Prostate gland (tissue), 2 donors: ENCODE measurements at regions not wholly inside any gene's neighbourhood (a gene's known extent, or its start where the extent isn't known, plus 50 kb on each side); places are given as distances from the start of the nearest gene placed in this dataset.

Source experiments
- DNase-seq: peaks from one replicate; pipeline ENCODE4 v3.0.0-alpha.2; 2019; ENCODE audit warnings: low spot score
- H3K27ac ChIP-seq, 2 donors: fragments of 200-600 bp; sonication (generic); 2 replicates each; pipeline ENCODE4 v1.5.1; 2017 to 2019
- H3K27me3 ChIP-seq: fragments of 200-600 bp; sonication (generic); replicated peaks from 2 replicates; pipeline ENCODE4 v1.5.1; 2019; ENCODE audit not compliant: insufficient read depth
- H3K36me3 ChIP-seq, 2 donors: fragments of 200-600 bp; sonication (generic); 1 replicate in 1 of 2; 2 replicates in 1 of 2; pipeline versions ENCODE4 v1.5.1 to v1.8.1; 2017 to 2019
- H3K4me1 ChIP-seq: fragments of 200-600 bp; sonication (generic); replicated peaks from 2 replicates; pipeline ENCODE4 v1.5.1; 2019
- H3K4me3 ChIP-seq, 2 donors: fragments of 200-600 bp; sonication (generic); 2 replicates each; pipeline ENCODE4 v1.5.1; 2017 to 2019
- H3K9me3 ChIP-seq: fragments of 200-600 bp; sonication (generic); 2 replicates; pipeline ENCODE4 v1.5.1; 2017
- POLR2A ChIP-seq: fragments of 450-650 bp; IDR thresholded peaks from one replicate; pipeline ENCODE4 v1.6.1; 2016; ENCODE audit warnings: antibody characterized with exemption, mild to moderate bottlenecking
- POLR2AphosphoS5 ChIP-seq: sonication (generic); formaldehyde crosslinking; IDR thresholded peaks from one replicate; pipeline ENCODE4 v1.6.1; 2017; ENCODE audit warnings: antibody characterized with exemption
- WGBS: methylation state at CpG from one replicate; pipeline ENCODE4 v1.1.5; 2018; 5-methylcytosine and 5-hydroxymethylcytosine counted together
- intact Hi-C: fragments of 100-400 bp; cut with DNase I; formaldehyde crosslinking; loops from one replicate; pipeline ENCODE4 v1.14.2; 2022
- TF ChIP-seq, protein P1 (sequence below), 4 experiments: fragments of 200-600 bp in 2 of 4; fragments of 450-650 bp in 2 of 4; sonication (generic) in 2 of 4; IDR thresholded peaks; 1 replicate in 3 of 4; 2 replicates in 1 of 4; pipeline ENCODE4 v1.5.1; 2016 to 2019; ENCODE audit warnings: antibody characterized with exemption in 4 of 4, mild to moderate bottlenecking in 2 of 4, moderate library complexity in 2 of 4

DNA sequence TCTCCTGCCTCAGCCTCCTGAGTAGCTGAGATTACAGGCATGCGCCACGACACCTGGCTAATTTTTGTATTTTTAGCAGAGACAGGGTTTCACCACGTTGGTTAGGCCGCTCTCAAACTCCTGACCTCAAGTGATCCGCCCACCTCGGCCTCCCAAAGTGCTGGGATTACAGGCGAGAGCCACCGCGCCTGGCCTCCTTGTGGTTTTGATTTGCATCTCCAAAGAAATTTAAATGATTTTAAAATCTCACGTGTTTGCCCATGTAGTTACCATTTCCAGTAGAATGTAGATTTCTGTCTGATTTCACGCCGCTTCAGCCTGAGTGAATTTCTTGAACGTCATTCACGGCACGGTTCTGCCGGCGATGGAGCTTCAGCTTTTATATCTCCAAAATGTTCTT is 55.8 kb downstream of the IGF2 start:
- TF ChIP-seq, protein P1, sequence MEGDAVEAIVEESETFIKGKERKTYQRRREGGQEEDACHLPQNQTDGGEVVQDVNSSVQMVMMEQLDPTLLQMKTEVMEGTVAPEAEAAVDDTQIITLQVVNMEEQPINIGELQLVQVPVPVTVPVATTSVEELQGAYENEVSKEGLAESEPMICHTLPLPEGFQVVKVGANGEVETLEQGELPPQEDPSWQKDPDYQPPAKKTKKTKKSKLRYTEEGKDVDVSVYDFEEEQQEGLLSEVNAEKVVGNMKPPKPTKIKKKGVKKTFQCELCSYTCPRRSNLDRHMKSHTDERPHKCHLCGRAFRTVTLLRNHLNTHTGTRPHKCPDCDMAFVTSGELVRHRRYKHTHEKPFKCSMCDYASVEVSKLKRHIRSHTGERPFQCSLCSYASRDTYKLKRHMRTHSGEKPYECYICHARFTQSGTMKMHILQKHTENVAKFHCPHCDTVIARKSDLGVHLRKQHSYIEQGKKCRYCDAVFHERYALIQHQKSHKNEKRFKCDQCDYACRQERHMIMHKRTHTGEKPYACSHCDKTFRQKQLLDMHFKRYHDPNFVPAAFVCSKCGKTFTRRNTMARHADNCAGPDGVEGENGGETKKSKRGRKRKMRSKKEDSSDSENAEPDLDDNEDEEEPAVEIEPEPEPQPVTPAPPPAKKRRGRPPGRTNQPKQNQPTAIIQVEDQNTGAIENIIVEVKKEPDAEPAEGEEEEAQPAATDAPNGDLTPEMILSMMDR (IDR thresholded peaks at IDR 0.05) = no peak
- TF ChIP-seq POLR2A (no peak), POLR2AphosphoS5 (no peak)
- intact Hi-C loops = no loop called here
- WGBS = 91% methylated on average over 17 of the region's 17 CpGs
- no peak for DNase-seq
- no peak overlapping the region for H3K27ac ChIP-seq
- H3K9me3 ChIP-seq = no peaks in the 10 kb centered on the region
- H3K27me3 ChIP-seq = no peaks in the 10 kb centered on the region
- no peak overlapping the region for H3K4me3 ChIP-seq
- no peaks in the 10 kb centered on the region for H3K36me3 ChIP-seq
- no peaks in the 10 kb centered on the region for H3K4me1 ChIP-seq

DNA sequence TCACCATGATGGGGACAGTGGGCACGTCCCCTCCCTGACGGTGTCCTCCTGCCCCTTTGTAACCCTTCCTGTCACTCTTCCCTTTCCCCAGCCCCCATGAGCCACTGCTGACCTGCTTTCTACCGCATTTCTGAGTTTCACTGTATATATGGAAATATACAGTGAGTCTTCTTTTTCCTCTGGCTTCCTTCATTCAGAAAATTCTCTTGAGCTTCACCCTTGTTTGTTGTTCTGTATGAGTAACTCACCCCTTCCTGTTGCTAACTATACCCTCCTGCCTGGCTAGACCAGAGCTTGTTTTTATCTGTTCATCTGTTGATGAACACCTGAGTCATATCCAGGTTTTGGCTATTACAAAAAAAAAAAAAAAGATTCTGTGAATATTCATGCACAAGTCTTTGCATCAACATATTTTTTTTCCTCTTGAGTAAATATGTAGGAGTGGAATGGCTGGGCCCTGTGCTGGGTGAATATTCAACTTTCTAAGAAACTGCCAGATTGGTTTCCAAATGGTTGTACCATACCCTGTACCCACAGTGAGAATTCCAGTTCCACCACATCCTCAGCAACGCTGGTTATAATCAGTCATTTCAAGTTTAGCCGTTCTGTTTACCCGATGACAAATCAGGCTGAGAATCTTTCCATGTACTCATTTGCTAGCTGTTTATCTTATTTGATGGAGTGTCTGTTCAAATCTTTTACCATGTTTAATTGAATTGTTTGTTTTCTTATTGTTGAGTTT is 62.0 kb downstream of the IGF2 start:
- Histone ChIP-seq H3K9me3 (no peaks in the 10 kb centered on the region), H3K27ac (no peak overlapping the region), H3K4me3 (no peak overlapping the region), H3K27me3 (no peaks in the 10 kb centered on the region), H3K4me1 (peaks cover 6% of the 10 kb centered on the region), H3K36me3 (no peaks in the 10 kb centered on the region)
- WGBS = 43% methylated on average over 6 of the region's 6 CpGs
- TF ChIP-seq POLR2AphosphoS5 (peak; percentile 73), POLR2A (no peak)
- intact Hi-C loops = no loop called here
- no peak for DNase-seq

DNA sequence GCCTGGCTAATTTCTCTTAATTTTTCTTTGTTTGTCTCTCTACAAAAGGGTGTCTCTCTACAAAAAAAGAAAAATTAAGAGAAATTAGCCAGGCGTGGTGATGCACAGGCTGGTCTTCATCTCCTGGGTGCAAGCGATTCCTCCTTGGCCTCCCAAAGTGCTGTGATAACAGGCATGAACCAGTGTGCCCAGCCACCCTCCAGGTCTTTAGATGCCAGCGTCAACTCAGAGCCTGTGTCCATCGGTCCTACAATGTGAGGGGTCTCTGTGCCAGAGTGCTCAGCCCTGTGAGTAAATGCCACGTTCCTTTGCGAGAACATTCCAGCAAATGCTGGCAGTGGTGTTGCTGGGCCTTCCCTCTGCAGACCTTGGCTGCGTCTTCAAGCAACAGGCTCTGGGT is 62.7 kb downstream of the IGF2 start:
- H3K36me3 ChIP-seq = no peaks in the 10 kb centered on the region
- no peak overlapping the region for H3K4me3 ChIP-seq
- H3K27ac ChIP-seq = no peak overlapping the region
- H3K9me3 ChIP-seq = no peaks in the 10 kb centered on the region
- TF ChIP-seq POLR2AphosphoS5 (no peak), POLR2A (no peak)
- TF ChIP-seq, protein P1 (IDR thresholded peaks at IDR 0.05) = no peak
- intact Hi-C loops = no loop called here
- WGBS = 66% methylated on average over 7 of the region's 7 CpGs
- H3K27me3 ChIP-seq = no peaks in the 10 kb centered on the region
- peaks cover 6% of the 10 kb centered on the region for H3K4me1 ChIP-seq
- no peak for DNase-seq

DNA sequence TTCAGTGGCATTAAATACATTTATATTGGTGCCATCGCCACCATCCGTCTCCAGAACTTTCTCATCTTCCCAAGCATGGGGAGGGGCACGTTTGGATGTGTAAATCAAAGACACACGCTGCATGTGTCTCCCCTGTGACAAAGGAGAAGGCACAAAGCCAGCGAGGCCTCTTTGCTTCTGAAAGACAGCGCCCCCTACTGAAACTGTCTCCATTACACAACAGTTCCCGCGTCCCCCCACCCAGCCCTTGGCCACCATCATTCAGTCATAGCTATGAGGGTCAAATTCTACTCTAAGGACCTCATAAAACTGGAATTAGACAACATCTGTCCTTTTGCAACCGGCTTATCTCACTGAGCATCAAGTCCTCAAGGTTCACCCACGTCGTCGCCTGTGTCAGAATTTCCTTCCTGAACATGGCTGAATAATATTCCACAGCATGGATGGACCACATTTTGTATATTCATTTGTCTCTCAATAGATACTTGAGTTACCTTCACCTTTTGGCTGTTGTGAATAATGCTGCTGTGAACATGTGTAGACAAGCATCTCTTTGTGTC is 64.8 kb downstream of the IGF2 start:
- Histone ChIP-seq H3K27ac (no peak overlapping the region), H3K27me3 (peaks cover 3% of the 10 kb centered on the region), H3K9me3 (no peaks in the 10 kb centered on the region), H3K36me3 (no peaks in the 10 kb centered on the region), H3K4me3 (no peak overlapping the region), H3K4me1 (peaks cover 6% of the 10 kb centered on the region)
- TF ChIP-seq POLR2A (no peak), POLR2AphosphoS5 (no peak)
- TF ChIP-seq, protein P1 (IDR thresholded peaks at IDR 0.05) = no peak
- no peak for DNase-seq
- 58% methylated on average over 12 of the region's 12 CpGs for WGBS
- intact Hi-C loops = no loop called here

DNA sequence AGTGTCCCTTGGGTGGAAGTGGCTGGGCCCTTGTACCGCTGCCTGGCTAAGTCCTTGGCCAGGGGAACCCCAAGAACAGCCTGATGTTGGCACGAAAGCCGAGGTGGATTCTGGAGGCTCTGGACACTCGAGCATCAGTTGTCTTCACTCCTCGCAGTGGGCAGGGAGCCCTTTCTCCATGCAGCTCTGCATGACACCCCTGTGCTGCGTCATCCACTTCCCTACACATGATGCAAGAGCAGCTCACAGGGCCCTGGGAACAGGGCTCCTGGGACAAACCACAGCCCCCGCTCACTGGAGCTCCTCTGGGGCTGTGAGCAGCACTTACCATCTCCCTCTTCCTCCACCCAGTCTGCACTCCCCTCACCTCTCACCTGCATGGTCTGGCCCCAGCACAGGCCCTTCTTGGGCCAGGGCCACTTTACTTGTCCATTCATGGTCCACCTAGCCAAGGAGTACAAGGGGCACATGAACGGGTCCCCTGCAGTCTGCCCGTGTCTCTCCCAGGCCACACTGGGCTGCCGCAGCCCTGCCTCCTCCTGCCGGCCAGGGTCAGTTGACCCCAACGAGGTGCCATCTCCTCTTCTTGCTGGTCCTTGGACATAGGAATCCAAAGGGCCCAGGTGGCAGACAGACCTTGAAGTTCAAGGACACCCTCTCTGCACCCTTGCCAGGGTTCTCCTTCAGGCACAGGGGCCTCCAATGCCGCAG is 66.5 kb downstream of the IGF2 start:
- H3K36me3 ChIP-seq = no peaks in the 10 kb centered on the region
- no peaks in the 10 kb centered on the region for H3K9me3 ChIP-seq
- TF ChIP-seq, protein P1 (IDR thresholded peaks at IDR 0.05) = no peak
- no peak for TF ChIP-seq POLR2AphosphoS5
- no peak for TF ChIP-seq POLR2A
- no peak overlapping the region for H3K4me3 ChIP-seq
- intact Hi-C loops = no loop called here
- H3K27me3 ChIP-seq = peaks cover 3% of the 10 kb centered on the region
- 93% methylated on average over 13 of the region's 13 CpGs for WGBS
- H3K27ac ChIP-seq = no peak overlapping the region
- peaks cover 6% of the 10 kb centered on the region for H3K4me1 ChIP-seq
- DNase-seq = no peak
